ENCODE measurements at regions not wholly inside any gene's neighbourhood (a gene's known extent, or its start where the extent isn't known, plus 50 kb on each side); places are given as distances from the start of the nearest gene placed in this dataset.
"Not testable (repeated sequence)": the region's sequence is repeated elsewhere in the genome, so short reads cannot be mapped to it uniquely, and the experiment has no call there.

DNA sequence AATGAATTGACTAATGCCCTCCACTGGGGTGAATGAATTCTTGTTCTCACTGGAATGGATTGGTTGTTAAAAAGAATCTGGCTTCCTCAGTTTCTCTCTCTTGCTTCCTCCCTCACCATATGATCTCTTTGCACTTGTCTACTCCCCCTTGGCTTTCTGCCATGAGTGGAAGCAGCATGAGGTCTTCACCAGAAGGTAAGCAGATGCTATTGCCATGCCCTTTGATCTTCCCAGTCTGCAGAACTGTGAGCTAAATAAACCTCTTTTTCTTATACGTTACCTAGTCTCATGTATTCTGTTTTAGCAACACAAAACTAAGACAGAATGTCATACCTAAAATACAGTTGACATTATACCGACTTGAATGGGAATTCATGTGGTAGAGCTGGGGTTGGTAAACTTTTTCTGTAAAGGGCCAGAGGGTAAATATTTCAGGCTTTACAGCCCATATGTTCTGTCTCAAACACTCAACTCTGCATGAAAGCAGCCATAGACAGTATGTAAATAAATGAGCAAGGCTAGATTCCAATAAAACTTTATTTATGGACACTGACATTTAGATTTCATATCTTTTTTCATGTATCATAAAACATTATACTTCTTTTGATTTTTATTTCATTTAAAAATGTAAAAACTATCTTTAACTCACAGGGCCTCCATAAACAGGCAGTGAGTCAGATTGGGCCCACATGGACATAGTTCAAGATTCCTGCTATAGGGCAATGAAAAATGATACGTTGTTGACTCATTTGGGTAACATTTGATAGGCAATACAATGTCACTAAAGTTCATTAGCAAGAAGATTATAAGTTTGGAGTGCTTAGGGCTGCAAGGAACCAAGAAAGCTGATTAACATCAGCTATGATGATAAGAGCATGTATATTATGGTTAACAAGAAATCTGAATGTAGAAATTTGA lies 79.4 kb upstream of the TLE4 start:
- H3K27ac ChIP-seq = no peak overlapping the region
- no peaks in the 10 kb centered on the region for H3K27me3 ChIP-seq
- no peak for TF ChIP-seq EP300 (IDR thresholded peaks at IDR 0.05)
- TF ChIP-seq, protein P1, sequence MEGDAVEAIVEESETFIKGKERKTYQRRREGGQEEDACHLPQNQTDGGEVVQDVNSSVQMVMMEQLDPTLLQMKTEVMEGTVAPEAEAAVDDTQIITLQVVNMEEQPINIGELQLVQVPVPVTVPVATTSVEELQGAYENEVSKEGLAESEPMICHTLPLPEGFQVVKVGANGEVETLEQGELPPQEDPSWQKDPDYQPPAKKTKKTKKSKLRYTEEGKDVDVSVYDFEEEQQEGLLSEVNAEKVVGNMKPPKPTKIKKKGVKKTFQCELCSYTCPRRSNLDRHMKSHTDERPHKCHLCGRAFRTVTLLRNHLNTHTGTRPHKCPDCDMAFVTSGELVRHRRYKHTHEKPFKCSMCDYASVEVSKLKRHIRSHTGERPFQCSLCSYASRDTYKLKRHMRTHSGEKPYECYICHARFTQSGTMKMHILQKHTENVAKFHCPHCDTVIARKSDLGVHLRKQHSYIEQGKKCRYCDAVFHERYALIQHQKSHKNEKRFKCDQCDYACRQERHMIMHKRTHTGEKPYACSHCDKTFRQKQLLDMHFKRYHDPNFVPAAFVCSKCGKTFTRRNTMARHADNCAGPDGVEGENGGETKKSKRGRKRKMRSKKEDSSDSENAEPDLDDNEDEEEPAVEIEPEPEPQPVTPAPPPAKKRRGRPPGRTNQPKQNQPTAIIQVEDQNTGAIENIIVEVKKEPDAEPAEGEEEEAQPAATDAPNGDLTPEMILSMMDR (IDR thresholded peaks at IDR 0.05) = no peak
- no peak for DNase-seq
- intact Hi-C loops (cut with DNase I) = no loop called here
- no peaks in the 10 kb centered on the region for H3K9me3 ChIP-seq
- 89 to 92% (median 89%) methylated on average over 3 of the region's 3 CpGs for WGBS, 3 donors
- no peak overlapping the region for H3K4me3 ChIP-seq
- H3K36me3 ChIP-seq = no peaks in the 10 kb centered on the region
- H3K4me1 ChIP-seq (ENCODE audit: insufficient read depth) = peaks cover 3% of the 10 kb centered on the region

- H3K36me3 ChIP-seq; H3K9me3 ChIP-seq; DNase-seq; H3K4me1 ChIP-seq (ENCODE audit: insufficient read depth); H3K27ac ChIP-seq; H3K4me3 ChIP-seq; intact Hi-C loops (cut with DNase I); H3K27me3 ChIP-seq: not testable (repeated sequence)
- 87 to 94% (median 90%) methylated on average over 25 of the region's 25 CpGs for WGBS, 3 donors
Measured at GRCh38 chr9:79500196-79500864, 71.4 kb upstream of the TLE4 start.

GRCh38 chr9:79501546-79501945 lies 70.2 kb upstream of the TLE4 start:
- WGBS, 3 donors = 94% methylated on average over 2 of the region's 2 CpGs
- TF ChIP-seq EP300 (IDR thresholded peaks at IDR 0.05) (no peak), POLR2A (IDR thresholded peaks at IDR 0.05) (no peak)
- TF ChIP-seq, protein P1 (IDR thresholded peaks at IDR 0.05) = no peak
- intact Hi-C loops (cut with DNase I) = no loop called here

GRCh38 chr9:79507801-79508200 lies 64.0 kb upstream of the TLE4 start:
- Histone ChIP-seq H3K9me3 (no peaks in the 10 kb centered on the region), H3K27me3 (no peaks in the 10 kb centered on the region), H3K36me3 (no peaks in the 10 kb centered on the region), H3K27ac (no peak overlapping the region), H3K4me3 (no peak overlapping the region), H3K4me1 (ENCODE audit: insufficient read depth) (no peaks in the 10 kb centered on the region)
- WGBS, 3 donors = 85 to 89% (median 88%) methylated on average over 4 of the region's 4 CpGs
- no peak for DNase-seq
- intact Hi-C loops (cut with DNase I) = no loop called here
- TF ChIP-seq, protein P1 (IDR thresholded peaks at IDR 0.05) = no peak
- no peak for TF ChIP-seq POLR2A (IDR thresholded peaks at IDR 0.05)
- TF ChIP-seq EP300 (IDR thresholded peaks at IDR 0.05) = no peak

More at GRCh38 chr9:79501546-79501945, 70.2 kb upstream of the TLE4 start:
- Histone ChIP-seq H3K27me3 (no peaks in the 10 kb centered on the region), H3K4me3 (no peak overlapping the region), H3K4me1 (ENCODE audit: insufficient read depth) (no peaks in the 10 kb centered on the region), H3K27ac (no peak overlapping the region), H3K9me3 (no peaks in the 10 kb centered on the region), H3K36me3 (no peaks in the 10 kb centered on the region)
- DNase-seq = no peak

GRCh38 chr9:79512251-79512650 lies 59.5 kb upstream of the TLE4 start:
- Histone ChIP-seq H3K27ac (no peak overlapping the region), H3K9me3 (no peaks in the 10 kb centered on the region), H3K4me3 (no peak overlapping the region), H3K27me3 (no peaks in the 10 kb centered on the region), H3K36me3 (no peaks in the 10 kb centered on the region), H3K4me1 (ENCODE audit: insufficient read depth) (no peaks in the 10 kb centered on the region)
- 71 to 97% (median 93%) methylated on average over 4 of the region's 4 CpGs for WGBS, 3 donors
- DNase-seq = no peak
- intact Hi-C loops (cut with DNase I) = no loop called here
- TF ChIP-seq EP300 (IDR thresholded peaks at IDR 0.05) (no peak), POLR2A (IDR thresholded peaks at IDR 0.05) (no peak)
- TF ChIP-seq, protein P1 (IDR thresholded peaks at IDR 0.05) = no peak

Data from ovary (tissue), 7 donors.